ENCODE measurements at regions not wholly inside any gene's neighbourhood (a gene's known extent, or its start where the extent isn't known, plus 50 kb on each side); places are given as distances from the start of the nearest gene placed in this dataset.

DNA sequence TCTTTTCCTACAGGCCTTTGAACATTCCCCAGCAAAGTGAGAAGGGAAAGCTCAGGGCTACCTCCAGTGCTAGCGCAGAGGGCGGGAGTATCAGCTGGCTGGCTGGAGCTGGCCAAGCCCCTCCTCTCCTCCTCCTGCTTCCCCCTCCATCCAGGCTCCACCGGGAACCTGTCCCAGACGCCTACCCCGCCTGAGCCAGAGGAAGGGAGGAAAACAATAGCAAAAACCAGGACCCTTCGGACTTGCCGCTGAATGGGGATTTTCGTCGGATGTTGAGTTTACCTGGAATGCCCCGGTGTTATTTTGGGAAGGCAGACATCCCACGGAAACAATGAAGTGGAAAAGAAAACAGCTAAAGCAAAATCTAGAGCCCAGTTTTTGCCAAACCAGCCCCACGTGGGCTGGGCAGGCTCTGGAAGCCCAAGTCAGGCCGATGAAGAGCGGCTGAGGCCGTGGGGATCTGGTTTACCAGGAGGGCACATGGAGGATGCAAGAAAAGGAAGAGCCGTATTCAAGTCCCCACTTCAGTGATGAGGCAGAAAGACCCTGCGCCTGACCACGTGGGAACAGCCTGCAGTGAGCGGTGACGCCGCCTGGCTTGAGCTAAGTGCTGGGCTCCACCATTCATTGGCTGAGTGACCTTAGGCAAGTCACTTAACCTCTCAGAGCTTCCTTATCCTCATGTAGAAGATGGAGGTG, 100.4 kb upstream of the LCLAT1 start:
- Mint-ChIP-seq H3K4me1 (no peaks in the 10 kb centered on the region), H3K9me3 (peaks cover 0 to 3% of the 10 kb centered on the region in 2 donors), H3K36me3 (peaks cover 12% of the 10 kb centered on the region), H3K27ac (no peak overlapping the region), H3K27me3 (ENCODE audit: low read depth in 2 of 2) (no peaks in the 10 kb centered on the region), H3K4me3 (no peak overlapping the region)
- intact Hi-C loops (cut with micrococcal nuclease) = no loop called here
- H3K4me1 ChIP-seq (ENCODE audit: control insufficient read depth, insufficient read depth, low read length) = no peaks in the 10 kb centered on the region
- H3K36me3 ChIP-seq (ENCODE audit: control insufficient read depth, insufficient read depth, low read length) = no peaks in the 10 kb centered on the region
- TF ChIP-seq, protein P1, sequence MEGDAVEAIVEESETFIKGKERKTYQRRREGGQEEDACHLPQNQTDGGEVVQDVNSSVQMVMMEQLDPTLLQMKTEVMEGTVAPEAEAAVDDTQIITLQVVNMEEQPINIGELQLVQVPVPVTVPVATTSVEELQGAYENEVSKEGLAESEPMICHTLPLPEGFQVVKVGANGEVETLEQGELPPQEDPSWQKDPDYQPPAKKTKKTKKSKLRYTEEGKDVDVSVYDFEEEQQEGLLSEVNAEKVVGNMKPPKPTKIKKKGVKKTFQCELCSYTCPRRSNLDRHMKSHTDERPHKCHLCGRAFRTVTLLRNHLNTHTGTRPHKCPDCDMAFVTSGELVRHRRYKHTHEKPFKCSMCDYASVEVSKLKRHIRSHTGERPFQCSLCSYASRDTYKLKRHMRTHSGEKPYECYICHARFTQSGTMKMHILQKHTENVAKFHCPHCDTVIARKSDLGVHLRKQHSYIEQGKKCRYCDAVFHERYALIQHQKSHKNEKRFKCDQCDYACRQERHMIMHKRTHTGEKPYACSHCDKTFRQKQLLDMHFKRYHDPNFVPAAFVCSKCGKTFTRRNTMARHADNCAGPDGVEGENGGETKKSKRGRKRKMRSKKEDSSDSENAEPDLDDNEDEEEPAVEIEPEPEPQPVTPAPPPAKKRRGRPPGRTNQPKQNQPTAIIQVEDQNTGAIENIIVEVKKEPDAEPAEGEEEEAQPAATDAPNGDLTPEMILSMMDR (IDR thresholded peaks at IDR 0.05) = no peak
- WGBS (ENCODE audit: insufficient coverage) = 80% methylated on average over 21 of the region's 21 CpGs
- H3K9me3 ChIP-seq (ENCODE audit: control insufficient read depth, insufficient read depth, low read length) = no peaks in the 10 kb centered on the region
- no peak overlapping the region for H3K27ac ChIP-seq (ENCODE audit: low read length)
- no peak for DNase-seq
- no peaks in the 10 kb centered on the region for H3K27me3 ChIP-seq (ENCODE audit: control insufficient read depth, insufficient read depth, low read length)
- no peak overlapping the region for H3K4me3 ChIP-seq (ENCODE audit: low read length)
- no peak for ATAC-seq

DNA sequence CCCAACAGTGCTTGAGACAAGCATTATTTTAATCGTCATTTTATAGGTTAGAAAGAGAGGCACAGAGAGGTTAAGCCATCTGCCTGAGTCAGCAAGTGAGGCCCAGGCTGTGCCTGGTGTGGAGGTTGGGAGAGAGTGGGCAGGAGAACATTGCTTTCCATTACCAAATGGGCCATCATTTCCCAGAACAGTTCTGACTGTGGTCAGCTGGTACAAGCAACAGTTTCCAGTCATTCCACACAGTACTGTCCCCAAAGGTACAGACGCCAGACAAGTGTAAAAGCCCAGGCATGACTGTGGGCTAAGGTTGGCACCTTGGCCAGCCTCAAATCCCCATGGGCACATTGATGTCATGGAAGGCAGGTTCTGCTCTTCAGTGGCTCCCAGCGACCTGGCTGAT, 98.2 kb upstream of the LCLAT1 start:
- ATAC-seq = no peak
- TF ChIP-seq, protein P1 (IDR thresholded peaks at IDR 0.05) = no peak
- H3K4me3 ChIP-seq (ENCODE audit: low read length) = no peak overlapping the region
- H3K9me3 ChIP-seq (ENCODE audit: control insufficient read depth, insufficient read depth, low read length) = no peaks in the 10 kb centered on the region
- no peaks in the 10 kb centered on the region for H3K27me3 ChIP-seq (ENCODE audit: control insufficient read depth, insufficient read depth, low read length)
- Mint-ChIP-seq H3K27ac (no peak overlapping the region), H3K9me3 (no peaks in the 10 kb centered on the region), H3K4me1 (peaks cover 4 to 6% of the 10 kb centered on the region in 2 donors), H3K36me3 (no peaks in the 10 kb centered on the region), H3K4me3 (no peak overlapping the region), H3K27me3 (ENCODE audit: low read depth in 2 of 2) (no peaks in the 10 kb centered on the region)
- no peak overlapping the region for H3K27ac ChIP-seq (ENCODE audit: low read length)
- no peaks in the 10 kb centered on the region for H3K4me1 ChIP-seq (ENCODE audit: control insufficient read depth, insufficient read depth, low read length)
- no peaks in the 10 kb centered on the region for H3K36me3 ChIP-seq (ENCODE audit: control insufficient read depth, insufficient read depth, low read length)
- intact Hi-C loops (cut with micrococcal nuclease) = no loop called here
- 72% methylated on average over 3 of the region's 3 CpGs for WGBS (ENCODE audit: insufficient coverage)
- no peak for DNase-seq

DNA sequence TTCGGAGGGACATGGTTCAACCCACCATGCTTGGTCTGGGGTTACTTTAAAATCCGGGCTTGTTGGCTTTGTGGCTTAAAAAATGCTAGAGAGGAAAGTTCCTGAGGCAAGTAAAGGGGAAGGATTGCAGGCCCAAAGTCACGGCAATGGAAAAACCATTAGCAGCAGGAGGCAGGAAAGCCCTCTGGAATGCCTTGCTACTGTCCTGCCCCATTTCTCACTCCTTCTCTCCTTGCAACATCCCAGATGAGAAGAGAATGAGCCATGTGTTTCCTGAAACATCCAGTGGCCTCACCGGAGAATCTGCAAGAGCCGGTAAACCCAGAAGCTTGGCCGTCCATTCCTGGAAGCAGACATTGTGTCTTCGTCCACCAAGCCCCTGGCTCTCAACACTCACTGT, 97.4 kb upstream of the LCLAT1 start:
- H3K9me3 ChIP-seq (ENCODE audit: control insufficient read depth, insufficient read depth, low read length) = no peaks in the 10 kb centered on the region
- H3K4me3 ChIP-seq (ENCODE audit: low read length) = no peak overlapping the region
- no peaks in the 10 kb centered on the region for H3K27me3 ChIP-seq (ENCODE audit: control insufficient read depth, insufficient read depth, low read length)
- no peak for DNase-seq
- TF ChIP-seq, protein P1 (IDR thresholded peaks at IDR 0.05) = no peak
- WGBS (ENCODE audit: insufficient coverage) = 92% methylated on average over 7 of the region's 7 CpGs
- Mint-ChIP-seq H3K4me3 (no peak overlapping the region), H3K27me3 (ENCODE audit: low read depth in 2 of 2) (no peaks in the 10 kb centered on the region), H3K4me1 (peaks cover 4 to 6% of the 10 kb centered on the region in 2 donors), H3K9me3 (no peaks in the 10 kb centered on the region), H3K27ac (no peak overlapping the region), H3K36me3 (no peaks in the 10 kb centered on the region)
- intact Hi-C loops (cut with micrococcal nuclease) = no loop called here
- no peaks in the 10 kb centered on the region for H3K4me1 ChIP-seq (ENCODE audit: control insufficient read depth, insufficient read depth, low read length)
- H3K36me3 ChIP-seq (ENCODE audit: control insufficient read depth, insufficient read depth, low read length) = no peaks in the 10 kb centered on the region
- no peak for ATAC-seq
- H3K27ac ChIP-seq (ENCODE audit: low read length) = no peak overlapping the region

DNA sequence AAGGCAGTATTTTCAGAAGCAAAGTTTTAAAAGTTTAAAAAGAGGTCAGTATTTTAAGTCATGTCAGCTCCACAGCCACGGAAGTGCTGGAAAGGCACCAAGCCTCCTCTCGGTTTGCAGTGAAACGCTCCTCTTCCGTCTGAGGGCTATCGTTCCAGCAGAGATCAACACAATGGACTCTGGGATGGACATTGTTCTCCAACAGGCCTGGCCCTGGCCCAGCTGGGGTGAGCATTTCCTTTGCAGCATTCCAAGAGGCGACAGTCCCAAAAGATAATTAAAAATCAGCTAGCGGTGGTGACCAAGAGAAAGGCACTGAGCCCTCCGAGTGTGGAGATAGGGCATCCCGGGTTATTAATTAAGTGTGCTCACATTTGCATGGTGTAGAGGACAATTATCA, 95.9 kb upstream of the LCLAT1 start:
- Mint-ChIP-seq H3K36me3 (no peaks in the 10 kb centered on the region), H3K4me3 (no peak overlapping the region)
- no peak overlapping the region for H3K27ac ChIP-seq (ENCODE audit: low read length)

More for the DNA sequence above, 95.9 kb upstream of the LCLAT1 start:
- ATAC-seq (no peak), DNase-seq (no peak)
- TF ChIP-seq, protein P1 (IDR thresholded peaks at IDR 0.05) = no peak
- H3K27me3 Mint-ChIP-seq (ENCODE audit: low read depth in 2 of 2) = no peaks in the 10 kb centered on the region
- Histone ChIP-seq H3K27me3 (ENCODE audit: control insufficient read depth, insufficient read depth, low read length) (no peaks in the 10 kb centered on the region), H3K36me3 (ENCODE audit: control insufficient read depth, insufficient read depth, low read length) (no peaks in the 10 kb centered on the region), H3K4me1 (ENCODE audit: control insufficient read depth, insufficient read depth, low read length) (no peaks in the 10 kb centered on the region), H3K9me3 (ENCODE audit: control insufficient read depth, insufficient read depth, low read length) (no peaks in the 10 kb centered on the region), H3K4me3 (ENCODE audit: low read length) (no peak overlapping the region)
- H3K27ac Mint-ChIP-seq = no peak overlapping the region
- intact Hi-C loops (cut with micrococcal nuclease) = no loop called here
- no peaks in the 10 kb centered on the region for H3K9me3 Mint-ChIP-seq
- WGBS (ENCODE audit: insufficient coverage) = 96% methylated on average over 9 of the region's 9 CpGs
- peaks cover 4 to 6% of the 10 kb centered on the region in 2 donors for H3K4me1 Mint-ChIP-seq

All from natural killer cell (primary cell).